ENCODE measurements at regions not wholly inside any gene's neighbourhood (a gene's known extent, or its start where the extent isn't known, plus 50 kb on each side); places are given as distances from the start of the nearest gene placed in this dataset.

- no peak for TF ChIP-seq CTCF (IDR thresholded peaks at IDR 0.05; ENCODE audit: insufficient read depth, low read depth, low read length)
- DNase-seq (ENCODE audit: low read depth): no peak
- no peak overlapping the region for H3K4me3 ChIP-seq (ENCODE audit: low read depth, low read length)
Observed at GRCh38 chr20:57993716-57994431, 234.6 kb downstream of the ANKRD60 start.

GRCh38 chr20:57991211-57991881 lies 237.1 kb downstream of the ANKRD60 start:
- no peak overlapping the region for H3K4me3 ChIP-seq (ENCODE audit: low read depth, low read length)
- DNase-seq (ENCODE audit: low read depth): peak; percentile 58
- no peak for TF ChIP-seq CTCF (IDR thresholded peaks at IDR 0.05; ENCODE audit: insufficient read depth, low read depth, low read length)

GRCh38 chr20:57990396-57990987 lies 238.0 kb downstream of the ANKRD60 start:
- TF ChIP-seq CTCF (IDR thresholded peaks at IDR 0.05; ENCODE audit: insufficient read depth, low read depth, low read length): no peak
- DNase-seq (ENCODE audit: low read depth): peak; percentile 47
- no peak overlapping the region for H3K4me3 ChIP-seq (ENCODE audit: low read depth, low read length)

- DNase-seq (ENCODE audit: low read depth): no peak
- TF ChIP-seq CTCF (IDR thresholded peaks at IDR 0.05; ENCODE audit: insufficient read depth, low read depth, low read length): no peak
- H3K4me3 ChIP-seq (ENCODE audit: low read depth, low read length): no peak overlapping the region
Observed at GRCh38 chr20:57988828-57989227, 239.6 kb downstream of the ANKRD60 start.

- no peak for DNase-seq (ENCODE audit: low read depth)
- H3K4me3 ChIP-seq (ENCODE audit: low read depth, low read length): no peak overlapping the region
- no peak for TF ChIP-seq CTCF (IDR thresholded peaks at IDR 0.05; ENCODE audit: insufficient read depth, low read depth, low read length)
Observed at GRCh38 chr20:57988422-57988821, 240.0 kb downstream of the ANKRD60 start.

GRCh38 chr20:57987659-57988058 lies 240.8 kb downstream of the ANKRD60 start:
- no peak for TF ChIP-seq CTCF (IDR thresholded peaks at IDR 0.05; ENCODE audit: insufficient read depth, low read depth, low read length)
- no peak for DNase-seq (ENCODE audit: low read depth)
- H3K4me3 ChIP-seq (ENCODE audit: low read depth, low read length): no peak overlapping the region
